HCT116 (cell line): ENCODE measurements at regions not wholly inside any gene's neighbourhood (a gene's known extent, or its start where the extent isn't known, plus 50 kb on each side); places are given as distances from the start of the nearest gene placed in this dataset.

Source experiments
- ATF3 ChIP-seq: IDR thresholded peaks from 2 replicates; pipeline ENCODE4 v1.6.1; 2012
- CEBPB ChIP-seq: IDR thresholded peaks from 2 replicates; pipeline ENCODE4 v1.6.1; 2012; ENCODE audit warnings: low read depth
- CTCF ChIP-seq, 3 experiments: fragments of 200-600 bp in 1 of 3; sonication (generic) in 1 of 3; IDR thresholded peaks in 2 of 3; conservative IDR thresholded peaks in 1 of 3; 2 replicates each; pipeline ENCODE4 v1.5.1; 2012 to 2017; ENCODE audit warnings: low read depth in 2 of 3, low read length in 2 of 3, antibody characterized with exemption in 1 of 3, borderline replicate concordance in 1 of 3, control low read depth in 1 of 3, mild to moderate bottlenecking in 1 of 3, mixed read lengths in 1 of 3, mixed run types in 1 of 3, moderate library complexity in 1 of 3; ENCODE audit not compliant: insufficient read depth in 1 of 3
- EGR1 ChIP-seq: IDR thresholded peaks from 2 replicates; pipeline ENCODE4 v1.6.1; 2012; ENCODE audit warnings: low read depth
- EZH2 ChIP-seq: fragments of 200-600 bp; sonication (generic); IDR thresholded peaks from 2 replicates; pipeline ENCODE4 v1.6.1; 2017; ENCODE audit warnings: antibody characterized with exemption, mixed run types
- EZH2phosphoT487 ChIP-seq: fragments of 200-600 bp; IDR thresholded peaks from 2 replicates; pipeline ENCODE4 v1.6.1; 2018; ENCODE audit warnings: antibody characterized with exemption, borderline replicate concordance
- JUND ChIP-seq: IDR thresholded peaks from 2 replicates; pipeline ENCODE4 v1.6.1; 2012
- MAX ChIP-seq: IDR thresholded peaks from 2 replicates; pipeline ENCODE4 v1.6.1; 2012
- POLR2A ChIP-seq: IDR thresholded peaks from 2 replicates; pipeline ENCODE4 v1.7.0; 2011; ENCODE audit warnings: borderline replicate concordance; ENCODE audit not compliant: insufficient read depth, insufficient read length; ENCODE audit errors: extremely low read depth
- POLR2AphosphoS5 ChIP-seq: IDR thresholded peaks from 2 replicates; pipeline ENCODE4 v1.6.1; 2011; ENCODE audit warnings: mild to moderate bottlenecking, low read depth, low read length, moderate library complexity
- SP1 ChIP-seq: IDR thresholded peaks from 2 replicates; pipeline ENCODE4 v1.6.1; 2012; ENCODE audit warnings: low read depth
- TCF7L2 ChIP-seq: IDR thresholded peaks from 2 replicates; pipeline ENCODE4 v1.7.0; 2011; ENCODE audit warnings: borderline replicate concordance, inconsistent platforms; ENCODE audit not compliant: insufficient read depth, insufficient read length; ENCODE audit errors: extremely low read depth
- ZFX ChIP-seq: fragments of 450-650 bp; IDR thresholded peaks from 2 replicates; pipeline ENCODE4 v1.6.1; 2017
- ZNF274 ChIP-seq: fragments of 200-500 bp; sonication (Bioruptor generic); IDR thresholded peaks from 2 replicates; pipeline ENCODE4 v1.6.1; 2014; ENCODE audit warnings: mild to moderate bottlenecking, low read depth, low read length, inconsistent platforms

DNA sequence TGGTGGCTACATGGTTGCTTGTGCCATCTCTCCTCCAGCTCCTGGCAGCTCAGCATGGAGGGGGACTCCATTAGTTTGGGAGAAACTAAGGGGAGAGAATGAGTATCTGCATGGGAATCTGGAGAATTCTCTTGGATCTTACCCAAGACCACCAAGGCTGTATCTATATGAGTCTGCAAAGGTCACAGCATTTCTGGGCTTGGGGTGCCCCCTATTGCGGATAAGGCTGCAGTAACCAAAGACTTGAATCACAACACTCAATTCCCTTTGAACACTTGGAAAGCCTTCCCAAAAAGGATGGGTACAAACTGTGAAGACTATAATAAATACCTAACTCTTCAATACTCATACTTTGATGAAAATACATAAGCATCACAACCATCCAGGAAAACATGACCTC lies 623.5 kb upstream of the NR3C2 start:
- no peak for TF ChIP-seq CTCF (IDR thresholded peaks at IDR 0.05 in 2 of 3, conservative IDR thresholded peaks at IDR 0.05 in 1 of 3; ENCODE audit: borderline replicate concordance in 1 of 3, insufficient read depth in 1 of 3, low read depth in 2 of 3, low read length in 2 of 3)
- TF ChIP-seq POLR2AphosphoS5: no peak
- no peak for TF ChIP-seq SP1
- no peak for TF ChIP-seq EZH2phosphoT487
- no peak for TF ChIP-seq MAX
- no peak for TF ChIP-seq CEBPB
- TF ChIP-seq ZNF274: no peak
- TF ChIP-seq EZH2: no peak
- no peak for TF ChIP-seq POLR2A
- TF ChIP-seq JUND: no peak
- TF ChIP-seq TCF7L2: no peak
- TF ChIP-seq ATF3: no peak
- TF ChIP-seq EGR1: no peak
- TF ChIP-seq ZFX: no peak
